ENCODE measurements at regions not wholly inside any gene's neighbourhood (a gene's known extent, or its start where the extent isn't known, plus 50 kb on each side); places are given as distances from the start of the nearest gene placed in this dataset.

GRCh38 chr13:111490611-111491010 is 170.2 kb downstream of the TEX29 start:
- Mint-ChIP-seq H3K36me3 (no peaks in the 10 kb centered on the region), H3K27ac (no peak overlapping the region), H3K4me1 (no peaks in the 10 kb centered on the region), H3K27me3 (ENCODE audit: insufficient read depth, low read depth) (peaks cover 6% of the 10 kb centered on the region), H3K9me3 (peaks cover 27% of the 10 kb centered on the region), H3K4me3 (no peak overlapping the region)
- Histone ChIP-seq H4K20me1 (ENCODE audit: low read depth) (no peaks in the 10 kb centered on the region), H3K4me2 (no peak overlapping the region), H3K27me3 (no peaks in the 10 kb centered on the region), H2AFZ (replicated peaks) (no peak overlapping the region), H3K4me1 (no peaks in the 10 kb centered on the region), H3K4me3 (no peak overlapping the region), H3K36me3 (no peaks in the 10 kb centered on the region), H3F3A (ENCODE audit: low read depth) (no peaks in the 10 kb centered on the region), H3K79me2 (ENCODE audit: low read depth) (no peaks in the 10 kb centered on the region), H3K9ac (no peak overlapping the region), H3K27ac (no peak overlapping the region), H3K9me3 (ENCODE audit: low read depth) (peaks cover 4% of the 10 kb centered on the region)
- no peak for TF ChIP-seq CTCF (IDR thresholded peaks at IDR 0.05)
- TF ChIP-seq EZH2 (IDR thresholded peaks at IDR 0.05) = no peak
- no peak for TF ChIP-seq EZH2phosphoT487 (IDR thresholded peaks at IDR 0.05)
- DNase-seq (ENCODE audit: low spot score) = no peak

GRCh38 chr13:111491021-111491420 is 170.6 kb downstream of the TEX29 start:
- H3K36me3 ChIP-seq = no peaks in the 10 kb centered on the region
- Mint-ChIP-seq H3K27ac (no peak overlapping the region), H3K4me3 (no peak overlapping the region), H3K36me3 (no peaks in the 10 kb centered on the region), H3K4me1 (no peaks in the 10 kb centered on the region), H3K9me3 (peaks cover 26% of the 10 kb centered on the region), H3K27me3 (ENCODE audit: insufficient read depth, low read depth) (peaks cover 6% of the 10 kb centered on the region)
- H3K9ac ChIP-seq = no peak overlapping the region
- no peak overlapping the region for H3K4me3 ChIP-seq
- no peaks in the 10 kb centered on the region for H3K79me2 ChIP-seq (ENCODE audit: low read depth)
- no peaks in the 10 kb centered on the region for H3K4me1 ChIP-seq
- peaks cover 4% of the 10 kb centered on the region for H3K9me3 ChIP-seq (ENCODE audit: low read depth)
- H4K20me1 ChIP-seq (ENCODE audit: low read depth) = no peaks in the 10 kb centered on the region
- no peak overlapping the region for H3K4me2 ChIP-seq
- no peak overlapping the region for H3K27ac ChIP-seq
- H3F3A ChIP-seq (ENCODE audit: low read depth) = no peaks in the 10 kb centered on the region
- TF ChIP-seq CTCF (IDR thresholded peaks at IDR 0.05) (no peak), EZH2phosphoT487 (IDR thresholded peaks at IDR 0.05) (no peak), EZH2 (IDR thresholded peaks at IDR 0.05) (no peak)
- DNase-seq (ENCODE audit: low spot score) = no peak
- no peak overlapping the region for H2AFZ ChIP-seq (replicated peaks)
- no peaks in the 10 kb centered on the region for H3K27me3 ChIP-seq

GRCh38 chr13:111491659-111492058 is 171.2 kb downstream of the TEX29 start:
- no peak for TF ChIP-seq EZH2phosphoT487 (IDR thresholded peaks at IDR 0.05)
- TF ChIP-seq CTCF (IDR thresholded peaks at IDR 0.05) = no peak
- no peaks in the 10 kb centered on the region for H3K27me3 ChIP-seq
- H3K4me3 Mint-ChIP-seq = no peak overlapping the region
- no peaks in the 10 kb centered on the region for H3K36me3 Mint-ChIP-seq
- no peak overlapping the region for H3K4me3 ChIP-seq
- no peaks in the 10 kb centered on the region for H3K79me2 ChIP-seq (ENCODE audit: low read depth)
- no peaks in the 10 kb centered on the region for H3K36me3 ChIP-seq
- H3K9me3 ChIP-seq (ENCODE audit: low read depth) = peaks cover 4% of the 10 kb centered on the region
- H2AFZ ChIP-seq (replicated peaks) = no peak overlapping the region
- H3K9me3 Mint-ChIP-seq = peaks cover 20% of the 10 kb centered on the region
- H3K27me3 Mint-ChIP-seq (ENCODE audit: insufficient read depth, low read depth) = peaks cover 6% of the 10 kb centered on the region
- H3K4me2 ChIP-seq = no peak overlapping the region
- H4K20me1 ChIP-seq (ENCODE audit: low read depth) = no peaks in the 10 kb centered on the region
- no peaks in the 10 kb centered on the region for H3F3A ChIP-seq (ENCODE audit: low read depth)
- H3K27ac Mint-ChIP-seq = no peak overlapping the region
- no peak for DNase-seq (ENCODE audit: low spot score)
- H3K9ac ChIP-seq = no peak overlapping the region
- H3K4me1 Mint-ChIP-seq = no peaks in the 10 kb centered on the region
- H3K27ac ChIP-seq = no peak overlapping the region
- no peaks in the 10 kb centered on the region for H3K4me1 ChIP-seq
